ENCODE measurements at regions not wholly inside any gene's neighbourhood (a gene's known extent, or its start where the extent isn't known, plus 50 kb on each side); places are given as distances from the start of the nearest gene placed in this dataset.
"Not testable (repeated sequence)": the region's sequence is repeated elsewhere in the genome, so short reads cannot be mapped to it uniquely, and the experiment has no call there.

DNA sequence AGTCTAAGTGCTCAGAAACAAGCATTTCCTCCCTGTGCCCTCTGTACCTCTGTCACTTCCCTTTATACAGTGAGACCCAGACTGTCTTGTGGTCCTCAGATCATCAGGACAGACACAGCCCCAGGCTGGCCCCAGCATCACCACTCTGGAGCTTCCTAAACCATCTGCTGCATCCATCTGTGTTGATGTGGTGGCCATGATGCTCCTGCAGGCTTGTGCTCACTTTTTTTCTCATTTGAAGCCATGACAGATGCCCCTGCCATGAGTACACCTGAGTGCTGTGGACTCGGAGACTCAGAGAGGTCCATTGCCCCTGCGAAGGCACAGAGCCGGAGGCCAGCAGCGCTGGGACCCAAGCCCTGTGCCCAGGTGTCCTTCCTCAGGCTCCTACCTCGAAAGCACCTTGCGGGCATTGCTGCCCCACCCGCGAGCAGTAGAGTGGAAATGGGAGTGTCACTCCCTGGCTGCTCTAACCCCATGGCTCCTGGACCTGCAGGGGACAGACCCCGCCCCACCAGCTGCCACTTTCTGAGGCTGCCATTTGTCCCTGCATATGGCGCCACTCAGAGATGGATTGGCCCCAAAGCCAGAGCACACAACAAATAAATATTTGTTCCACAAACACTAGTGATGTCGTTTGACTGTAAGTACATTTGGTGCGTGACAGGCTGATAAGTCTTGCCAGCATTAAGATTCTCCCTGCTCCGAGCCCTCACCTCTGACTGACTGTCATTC, 593.5 kb downstream of the TBC1D22A start:
- H3K36me3 Mint-ChIP-seq (ENCODE audit: insufficient read depth in 2 of 2), result no peaks in the 10 kb centered on the region
- H3K9me3 Mint-ChIP-seq, result no peaks in the 10 kb centered on the region
- no peak overlapping the region for H3K4me3 Mint-ChIP-seq
- no peak for ATAC-seq (replicated peaks in 1 of 2)
- no peaks in the 10 kb centered on the region for H3K4me1 Mint-ChIP-seq (ENCODE audit: low read depth)
- no peak for DNase-seq
- H3K27ac Mint-ChIP-seq, result no peak overlapping the region
- peaks cover 14% of the 10 kb centered on the region for H3K27me3 Mint-ChIP-seq (ENCODE audit: low read depth)

DNA sequence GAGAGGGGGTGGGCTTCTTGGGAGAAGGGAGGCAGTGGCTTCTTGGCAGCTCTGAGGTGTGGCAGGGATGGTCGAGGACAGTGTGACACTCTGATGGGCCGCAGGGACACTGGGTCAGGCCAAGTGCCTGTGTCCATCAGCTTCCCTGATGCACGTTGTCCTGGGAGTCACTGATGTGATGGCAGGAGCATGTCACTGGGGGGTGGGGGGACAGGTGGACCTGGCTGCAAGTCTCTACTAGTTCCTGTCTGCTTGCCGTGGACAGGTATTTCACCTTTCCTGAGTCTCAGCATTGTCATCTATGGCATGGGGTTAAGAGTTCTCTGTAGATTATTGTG, 592.9 kb downstream of the TBC1D22A start:
- no peak for DNase-seq
- H3K4me1 Mint-ChIP-seq (ENCODE audit: low read depth), result no peaks in the 10 kb centered on the region
- no peaks in the 10 kb centered on the region for H3K36me3 Mint-ChIP-seq (ENCODE audit: insufficient read depth in 2 of 2)

DNA sequence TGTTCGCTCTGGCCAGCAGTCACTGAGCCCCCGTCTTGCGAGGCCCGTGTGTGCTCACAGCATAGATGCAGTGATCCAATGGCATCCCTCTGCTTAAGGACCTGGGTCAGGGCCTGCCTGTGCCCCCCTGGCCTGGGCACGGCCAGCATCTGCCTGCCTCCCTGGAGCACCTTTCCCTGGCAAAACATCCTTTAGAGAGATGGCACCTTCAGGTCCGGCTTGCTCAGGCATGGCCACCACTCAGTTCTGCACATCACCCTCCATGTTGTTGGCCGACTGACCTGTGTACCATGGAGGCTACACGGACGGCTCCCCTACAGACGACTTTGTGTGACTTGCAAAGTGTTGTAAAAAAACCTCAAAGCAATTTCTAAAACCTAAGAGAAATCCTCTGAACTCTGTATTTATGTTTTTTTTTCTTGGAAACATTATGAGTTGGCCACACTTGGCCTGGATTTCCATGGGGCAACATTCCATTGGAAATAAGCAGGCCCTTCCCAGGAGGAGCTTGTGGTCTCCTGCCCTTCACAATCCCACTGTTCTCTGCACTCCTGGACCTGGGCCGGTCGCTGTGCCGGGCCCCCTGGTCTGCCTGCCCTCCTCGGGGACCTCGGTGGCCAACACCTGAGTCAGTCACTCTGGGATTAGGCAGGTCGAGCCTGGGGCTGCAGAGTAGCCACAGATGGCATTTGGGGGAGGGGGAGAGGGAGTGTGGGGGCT, 592.4 kb downstream of the TBC1D22A start:
- no peak overlapping the region for H3K27ac Mint-ChIP-seq
- no peaks in the 10 kb centered on the region for H3K36me3 Mint-ChIP-seq (ENCODE audit: insufficient read depth in 2 of 2)
- ATAC-seq (replicated peaks in 1 of 2) (no peak), DNase-seq (no peak)
- peaks cover 8% of the 10 kb centered on the region for H3K27me3 Mint-ChIP-seq (ENCODE audit: low read depth)
- H3K4me3 Mint-ChIP-seq, result no peak overlapping the region
- H3K9me3 Mint-ChIP-seq, result peaks cover 0 to 3% of the 10 kb centered on the region in 2 donors
- no peaks in the 10 kb centered on the region for H3K4me1 Mint-ChIP-seq (ENCODE audit: low read depth)

More for the DNA sequence above, 592.9 kb downstream of the TBC1D22A start:
- peaks cover 0 to under 1% of the 10 kb centered on the region in 2 donors for H3K9me3 Mint-ChIP-seq
- ATAC-seq (replicated peaks in 1 of 2), result no peak
- peaks cover 14% of the 10 kb centered on the region for H3K27me3 Mint-ChIP-seq (ENCODE audit: low read depth)
- H3K4me3 Mint-ChIP-seq, result no peak overlapping the region
- no peak overlapping the region for H3K27ac Mint-ChIP-seq

DNA sequence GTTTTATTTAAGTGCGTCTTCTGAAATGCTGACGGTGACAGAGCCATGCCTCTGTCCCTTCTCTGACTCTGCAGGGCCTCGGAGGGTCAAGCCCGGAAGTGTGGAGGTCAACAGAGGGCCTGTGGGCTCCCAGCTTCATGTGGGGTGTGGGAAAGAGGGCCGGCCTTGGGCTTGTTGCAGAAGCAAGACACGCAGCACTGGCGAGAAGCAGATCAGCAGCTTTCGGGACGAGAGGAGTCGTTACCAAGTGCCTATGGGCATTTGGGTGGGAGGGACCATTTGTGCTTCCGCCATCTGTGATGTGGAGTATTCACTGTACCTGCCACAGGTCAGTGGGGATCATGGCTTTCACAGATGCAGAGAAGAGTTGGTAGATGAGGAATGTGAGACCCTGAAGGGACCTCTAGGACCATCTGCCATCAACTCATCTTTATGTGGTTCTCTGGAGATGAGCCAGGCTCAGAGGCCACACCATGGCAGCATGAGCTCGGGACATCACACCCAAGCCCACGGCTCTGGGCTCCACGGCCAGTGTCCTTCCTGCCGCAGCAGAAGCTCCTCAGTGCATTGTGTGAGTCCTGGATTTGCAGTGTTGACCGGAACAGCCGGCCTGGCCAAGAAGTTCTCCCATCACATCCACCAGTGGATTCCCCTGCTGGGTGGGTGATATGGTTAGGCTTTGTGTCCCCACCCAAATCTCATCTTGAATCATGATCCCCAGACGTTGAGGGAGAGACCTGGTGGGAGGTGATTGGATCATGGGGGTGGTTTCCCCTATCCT, 590.7 kb downstream of the TBC1D22A start:
- Mint-ChIP-seq H3K27ac (no peak overlapping the region), H3K27me3 (ENCODE audit: low read depth) (peaks cover 12% of the 10 kb centered on the region), H3K36me3 (ENCODE audit: insufficient read depth in 2 of 2) (no peaks in the 10 kb centered on the region), H3K4me1 (ENCODE audit: low read depth) (no peaks in the 10 kb centered on the region), H3K4me3 (no peak overlapping the region), H3K9me3 (peaks cover 0 to 3% of the 10 kb centered on the region in 2 donors)
- no peak for DNase-seq
- no peak for ATAC-seq (replicated peaks in 1 of 2)

DNA sequence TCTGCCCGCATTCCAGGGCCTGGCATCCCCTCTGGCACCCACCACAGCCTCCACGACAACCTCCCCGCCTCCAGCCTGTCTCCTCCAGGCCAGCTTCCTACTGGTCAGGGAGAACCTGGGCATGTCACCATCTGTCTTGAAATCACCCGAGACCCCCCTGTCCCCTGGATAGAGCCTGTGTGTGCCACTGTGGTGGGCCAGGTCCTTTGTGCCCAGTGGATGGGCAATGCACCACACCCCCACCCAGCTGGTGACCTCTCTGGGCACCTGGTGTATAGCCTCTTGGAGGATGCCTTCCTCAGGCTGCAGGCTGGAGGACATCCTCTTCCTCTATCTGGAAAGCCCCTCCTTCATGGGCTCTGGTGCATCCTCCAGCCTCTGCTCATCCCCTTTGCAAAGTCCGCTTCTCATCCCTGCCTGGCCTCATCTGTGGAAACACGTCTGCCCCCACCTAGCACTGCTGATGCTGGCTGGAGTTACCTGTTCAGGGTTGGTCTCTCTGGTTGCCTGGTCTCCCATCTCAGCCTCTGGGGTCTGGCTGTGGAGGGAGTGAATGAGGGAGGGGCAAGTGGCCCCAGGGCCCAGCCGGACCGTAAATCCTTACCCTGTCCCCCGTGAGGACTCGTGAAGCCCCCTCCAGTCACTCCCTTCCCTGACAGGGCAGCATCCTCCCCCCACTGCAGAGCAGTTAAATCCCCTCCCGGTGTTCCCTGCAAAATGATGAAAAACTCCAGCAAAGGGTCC, 589.6 kb downstream of the TBC1D22A start:
- H3K27ac Mint-ChIP-seq, result no peak overlapping the region
- no peak for DNase-seq
- no peaks in the 10 kb centered on the region for H3K4me1 Mint-ChIP-seq (ENCODE audit: low read depth)
- H3K9me3 Mint-ChIP-seq, result peaks cover 0 to 3% of the 10 kb centered on the region in 2 donors
- no peak for ATAC-seq (replicated peaks in 1 of 2)
- H3K27me3 Mint-ChIP-seq (ENCODE audit: low read depth), result peaks cover 10% of the 10 kb centered on the region
- H3K36me3 Mint-ChIP-seq (ENCODE audit: insufficient read depth in 2 of 2), result no peaks in the 10 kb centered on the region
- H3K4me3 Mint-ChIP-seq, result no peak overlapping the region

DNA sequence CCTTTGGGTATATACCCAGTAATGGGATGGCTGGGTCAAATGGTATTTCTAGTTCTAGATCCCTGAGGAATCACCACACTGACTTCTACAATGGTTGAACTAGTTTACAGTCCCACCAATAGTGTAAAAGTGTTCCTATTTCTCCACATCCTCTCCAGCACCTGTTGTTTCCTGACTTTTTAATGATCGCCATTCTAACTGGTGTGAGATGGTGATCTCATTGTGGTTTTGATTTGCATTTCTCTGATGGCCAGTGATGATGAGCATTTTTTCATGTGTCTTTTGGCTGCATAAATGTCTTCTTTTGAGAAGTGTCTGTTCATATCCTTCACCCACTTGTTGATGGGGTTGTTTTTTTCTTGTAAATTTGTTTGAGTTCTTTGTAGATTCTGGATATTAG, 583.8 kb downstream of the TBC1D22A start:
- H3K9me3 Mint-ChIP-seq; ATAC-seq (replicated peaks in 1 of 2); H3K27ac Mint-ChIP-seq; H3K36me3 Mint-ChIP-seq (ENCODE audit: insufficient read depth in 2 of 2); DNase-seq; H3K4me1 Mint-ChIP-seq (ENCODE audit: low read depth); H3K4me3 Mint-ChIP-seq: not testable (repeated sequence)
- peaks cover 10% of the 10 kb centered on the region for H3K27me3 Mint-ChIP-seq (ENCODE audit: low read depth)

DNA sequence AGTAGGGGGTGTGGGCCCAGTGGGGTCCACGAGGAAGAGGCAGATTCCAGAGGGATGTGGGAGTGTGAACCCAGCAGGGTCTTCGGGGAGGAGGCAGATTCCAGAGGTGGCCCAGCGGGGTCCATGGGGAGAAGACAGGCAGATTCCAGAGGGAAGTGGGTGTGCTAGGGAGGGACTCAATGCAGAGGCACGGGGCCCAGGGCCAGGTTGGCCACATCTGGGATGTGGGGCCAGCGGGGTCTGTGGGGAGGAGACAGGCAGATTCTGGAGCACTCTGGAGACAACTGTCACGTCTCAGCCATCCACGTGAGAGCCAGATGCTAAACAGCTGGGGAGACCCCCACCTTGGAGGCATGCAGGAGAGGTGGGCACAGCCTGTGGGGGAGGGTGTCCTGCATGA, 582.6 kb downstream of the TBC1D22A start:
- DNase-seq, result no peak

DNA sequence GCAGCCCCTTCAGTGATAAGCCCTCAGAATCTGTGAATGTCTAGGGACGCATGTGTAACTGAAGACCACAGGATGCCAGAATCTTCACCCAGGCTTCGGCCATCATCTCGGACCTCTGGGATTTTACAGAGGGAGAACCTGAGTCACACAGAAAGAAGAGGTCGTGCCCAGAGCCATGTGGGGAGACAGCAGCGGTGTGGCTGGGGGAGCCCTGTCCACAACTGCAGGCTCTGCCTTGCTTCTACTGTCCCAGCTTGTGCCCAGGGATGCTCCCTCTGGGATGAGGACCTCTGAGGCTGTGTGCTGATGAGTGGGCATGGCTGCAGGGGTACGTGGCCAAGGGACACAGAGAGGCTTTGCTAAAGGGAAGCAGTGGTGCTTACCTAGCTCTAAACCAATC, 582.0 kb downstream of the TBC1D22A start:
- Mint-ChIP-seq H3K27me3 (ENCODE audit: low read depth) (peaks cover 10% of the 10 kb centered on the region), H3K4me3 (no peak overlapping the region), H3K27ac (no peak overlapping the region), H3K4me1 (ENCODE audit: low read depth) (no peaks in the 10 kb centered on the region), H3K9me3 (no peaks in the 10 kb centered on the region), H3K36me3 (ENCODE audit: insufficient read depth in 2 of 2) (no peaks in the 10 kb centered on the region)
- DNase-seq, result no peak
- ATAC-seq (replicated peaks in 1 of 2), result no peak

More for the DNA sequence above, 582.6 kb downstream of the TBC1D22A start:
- Mint-ChIP-seq H3K4me3 (no peak overlapping the region), H3K9me3 (no peaks in the 10 kb centered on the region), H3K27me3 (ENCODE audit: low read depth) (peaks cover 10% of the 10 kb centered on the region), H3K27ac (no peak overlapping the region), H3K36me3 (ENCODE audit: insufficient read depth in 2 of 2) (no peaks in the 10 kb centered on the region), H3K4me1 (ENCODE audit: low read depth) (no peaks in the 10 kb centered on the region)
- ATAC-seq (replicated peaks in 1 of 2), result no peak

DNA sequence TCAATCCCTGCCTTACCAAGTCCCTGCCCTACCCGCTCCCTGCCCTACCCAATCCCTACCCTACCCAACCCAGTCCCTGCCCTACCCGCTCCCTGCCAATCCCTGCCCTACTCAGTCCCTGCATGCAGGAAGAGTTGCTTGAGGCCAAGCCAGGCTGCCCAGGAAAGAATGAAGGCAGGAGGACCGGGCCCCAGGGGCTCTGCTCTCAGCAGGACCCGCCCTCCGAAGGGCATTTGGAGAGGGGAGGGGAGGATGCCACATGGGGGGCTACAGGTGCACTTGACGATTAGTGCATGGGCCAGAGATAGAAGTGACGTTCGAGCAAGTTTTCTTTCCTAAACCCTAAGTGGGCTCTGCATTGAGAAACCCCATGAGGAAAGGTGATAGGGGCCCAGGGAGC, 581.2 kb downstream of the TBC1D22A start:
- DNase-seq, result no peak

DNA sequence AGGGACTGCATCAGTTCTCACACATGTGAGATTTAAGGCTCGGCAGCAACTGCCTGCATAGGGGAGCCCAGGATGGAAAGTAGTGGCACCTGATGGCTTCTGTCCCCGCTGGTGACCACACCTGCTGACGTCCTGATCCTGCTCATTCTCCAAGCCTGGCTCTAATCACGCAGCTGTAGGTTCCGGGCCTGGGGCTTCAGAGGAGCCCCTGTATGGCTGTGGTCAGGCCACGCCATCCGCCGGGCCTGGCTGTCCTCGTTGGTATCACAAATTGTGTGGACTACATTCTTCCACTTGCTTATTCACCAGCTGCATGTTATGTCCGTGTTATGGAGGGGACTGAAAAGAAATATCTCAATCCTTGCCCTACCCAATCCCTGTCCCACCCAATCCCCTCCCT, 580.0 kb downstream of the TBC1D22A start:
- Mint-ChIP-seq H3K27ac (no peak overlapping the region), H3K4me3 (no peak overlapping the region), H3K4me1 (ENCODE audit: low read depth) (no peaks in the 10 kb centered on the region), H3K9me3 (no peaks in the 10 kb centered on the region), H3K36me3 (ENCODE audit: insufficient read depth in 2 of 2) (no peaks in the 10 kb centered on the region), H3K27me3 (ENCODE audit: low read depth) (no peaks in the 10 kb centered on the region)
- no peak for DNase-seq
- ATAC-seq (replicated peaks in 1 of 2), result no peak

More for the DNA sequence above, 581.2 kb downstream of the TBC1D22A start:
- H3K27me3 Mint-ChIP-seq (ENCODE audit: low read depth), result peaks cover 4% of the 10 kb centered on the region
- no peaks in the 10 kb centered on the region for H3K9me3 Mint-ChIP-seq
- no peak for ATAC-seq (replicated peaks in 1 of 2)
- no peaks in the 10 kb centered on the region for H3K36me3 Mint-ChIP-seq (ENCODE audit: insufficient read depth in 2 of 2)
- no peak overlapping the region for H3K27ac Mint-ChIP-seq
- H3K4me3 Mint-ChIP-seq, result no peak overlapping the region
- H3K4me1 Mint-ChIP-seq (ENCODE audit: low read depth), result no peaks in the 10 kb centered on the region

DNA sequence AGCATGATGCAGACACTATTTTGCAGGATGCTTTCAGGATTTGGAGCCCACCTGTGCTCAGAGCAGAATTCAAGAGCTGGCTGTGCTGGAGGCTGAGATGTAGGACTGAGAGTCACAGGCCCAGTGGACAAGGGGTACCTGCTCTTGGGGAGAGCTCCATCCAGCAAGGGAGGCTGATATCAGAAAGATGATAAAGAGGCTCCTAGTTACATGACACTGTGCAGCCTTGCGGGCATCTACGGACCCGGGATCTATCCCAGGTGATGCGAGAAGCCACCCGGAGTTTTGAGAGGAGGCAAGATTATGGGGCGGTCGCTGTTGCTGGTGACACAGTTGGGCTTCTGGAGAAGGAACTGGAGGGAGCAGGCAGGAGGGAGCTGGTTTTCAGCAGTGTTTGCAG, 579.0 kb downstream of the TBC1D22A start:
- H3K36me3 Mint-ChIP-seq (ENCODE audit: insufficient read depth in 2 of 2), result no peaks in the 10 kb centered on the region
- ATAC-seq (replicated peaks in 1 of 2), result no peak
- no peaks in the 10 kb centered on the region for H3K9me3 Mint-ChIP-seq
- H3K4me1 Mint-ChIP-seq (ENCODE audit: low read depth), result no peaks in the 10 kb centered on the region
- DNase-seq, result no peak
- no peak overlapping the region for H3K4me3 Mint-ChIP-seq
- H3K27ac Mint-ChIP-seq, result no peak overlapping the region
- no peaks in the 10 kb centered on the region for H3K27me3 Mint-ChIP-seq (ENCODE audit: low read depth)

DNA sequence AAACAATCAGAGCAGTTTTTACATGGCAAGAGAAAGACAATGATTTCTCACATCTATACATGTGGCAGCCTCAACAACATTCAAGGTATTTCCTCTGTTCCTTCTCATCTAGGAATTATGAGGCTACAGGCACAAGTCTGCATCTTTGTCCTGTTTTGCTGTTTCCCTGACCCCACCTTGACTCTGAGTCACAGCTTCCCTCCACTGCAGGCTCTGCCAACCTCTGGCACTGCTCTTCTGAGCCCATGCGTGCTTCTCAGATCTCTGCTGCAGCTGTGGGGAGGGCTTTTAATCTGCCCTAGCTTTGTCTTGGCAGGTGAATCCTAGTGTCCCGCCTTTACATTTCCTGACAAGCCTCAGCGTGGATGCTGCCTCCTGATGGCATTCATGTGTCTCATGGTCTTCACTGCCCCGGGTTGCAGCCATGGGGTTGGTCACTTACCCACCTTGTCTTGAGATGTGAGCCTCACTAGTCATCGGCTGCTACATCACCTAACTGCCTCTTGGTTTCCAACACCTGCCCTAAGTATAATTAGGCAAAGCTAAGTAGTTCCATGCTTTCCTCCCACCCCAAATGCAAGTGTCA, 578.5 kb downstream of the TBC1D22A start:
- no peak for DNase-seq
- no peak overlapping the region for H3K4me3 Mint-ChIP-seq
- peaks cover 3% of the 10 kb centered on the region in 2 donors for H3K9me3 Mint-ChIP-seq
- no peaks in the 10 kb centered on the region for H3K36me3 Mint-ChIP-seq (ENCODE audit: insufficient read depth in 2 of 2)
- no peak overlapping the region for H3K27ac Mint-ChIP-seq
- no peaks in the 10 kb centered on the region for H3K27me3 Mint-ChIP-seq (ENCODE audit: low read depth)
- H3K4me1 Mint-ChIP-seq (ENCODE audit: low read depth), result no peaks in the 10 kb centered on the region
- no peak for ATAC-seq (replicated peaks in 1 of 2)
